ENCODE measurements at regions not wholly inside any gene's neighbourhood (a gene's known extent, or its start where the extent isn't known, plus 50 kb on each side); places are given as distances from the start of the nearest gene placed in this dataset.

GRCh38 chr16:63714876-63715275 lies 1407.0 kb downstream of the CDH11 start:
- Histone ChIP-seq H3K27ac (no peak overlapping the region), H3K27me3 (no peaks in the 10 kb centered on the region), H3K36me3 (no peaks in the 10 kb centered on the region), H3K4me1 (no peaks in the 10 kb centered on the region), H3K4me3 (no peak overlapping the region), H3K9me3 (no peaks in the 10 kb centered on the region)
- intact Hi-C loops (cut with DNase I; ENCODE audit: low total_unique reads) = no loop called here
- no peak for TF ChIP-seq CTCF (IDR thresholded peaks at IDR 0.05)
- no peak for DNase-seq

- no peaks in the 10 kb centered on the region for H3K36me3 ChIP-seq
- no peak for TF ChIP-seq CTCF (IDR thresholded peaks at IDR 0.05)
- no peak for TF ChIP-seq POLR2A (IDR thresholded peaks at IDR 0.05)
- no peak for DNase-seq
- H3K4me1 ChIP-seq = no peaks in the 10 kb centered on the region
- H3K27me3 ChIP-seq = no peaks in the 10 kb centered on the region
- H3K4me3 ChIP-seq = no peak overlapping the region
- intact Hi-C loops (cut with DNase I; ENCODE audit: low total_unique reads) = no loop called here
- no peaks in the 10 kb centered on the region for H3K9me3 ChIP-seq
- H3K27ac ChIP-seq = no peak overlapping the region
Observed at GRCh38 chr16:63712725-63713124, 1409.1 kb downstream of the CDH11 start.

DNA sequence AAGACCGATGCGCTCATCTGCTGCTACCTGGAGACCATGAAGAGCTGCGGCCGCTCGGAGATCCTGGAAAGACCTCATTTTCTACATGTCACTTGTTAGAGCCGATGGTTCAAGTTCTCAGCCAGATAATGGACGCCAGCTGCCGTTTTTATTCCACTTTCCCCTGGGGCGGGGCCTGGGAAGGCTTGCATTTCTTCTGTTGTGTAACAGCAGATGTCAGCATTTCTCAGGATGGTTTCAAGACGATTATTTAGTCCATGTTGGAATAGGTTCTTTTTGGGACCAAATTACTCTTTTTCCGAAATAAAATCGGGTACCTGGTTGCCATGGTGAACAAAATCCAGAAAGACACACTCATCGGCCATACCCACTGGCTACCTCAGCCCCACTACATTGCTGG lies 1418.3 kb downstream of the CDH11 start:
- Histone ChIP-seq H3K27ac (no peak overlapping the region), H3K4me1 (no peaks in the 10 kb centered on the region), H3K27me3 (no peaks in the 10 kb centered on the region), H3K36me3 (no peaks in the 10 kb centered on the region), H3K4me3 (no peak overlapping the region), H3K9me3 (no peaks in the 10 kb centered on the region)
- intact Hi-C loops (cut with DNase I; ENCODE audit: low total_unique reads) = no loop called here
- no peak for DNase-seq
- TF ChIP-seq CTCF (IDR thresholded peaks at IDR 0.05) (no peak), POLR2A (IDR thresholded peaks at IDR 0.05) (no peak)

- Histone ChIP-seq H3K4me3 (no peak overlapping the region), H3K36me3 (no peaks in the 10 kb centered on the region), H3K27ac (no peak overlapping the region), H3K27me3 (no peaks in the 10 kb centered on the region), H3K4me1 (no peaks in the 10 kb centered on the region), H3K9me3 (no peaks in the 10 kb centered on the region)
- TF ChIP-seq CTCF (IDR thresholded peaks at IDR 0.05) (no peak), POLR2A (IDR thresholded peaks at IDR 0.05) (no peak)
- DNase-seq = no peak
- intact Hi-C loops (cut with DNase I; ENCODE audit: low total_unique reads) = no loop called here
Observed at GRCh38 chr16:63702981-63703590, 1418.8 kb downstream of the CDH11 start.

GRCh38 chr16:63697736-63698135 lies 1424.1 kb downstream of the CDH11 start:
- no peak for DNase-seq
- Histone ChIP-seq H3K27me3 (no peaks in the 10 kb centered on the region), H3K4me1 (no peaks in the 10 kb centered on the region), H3K4me3 (no peak overlapping the region), H3K9me3 (no peaks in the 10 kb centered on the region), H3K36me3 (no peaks in the 10 kb centered on the region), H3K27ac (no peak overlapping the region)
- TF ChIP-seq CTCF (IDR thresholded peaks at IDR 0.05) (no peak), POLR2A (IDR thresholded peaks at IDR 0.05) (no peak)
- intact Hi-C loops (cut with DNase I; ENCODE audit: low total_unique reads) = no loop called here

Data from uterus (tissue), 3 donors.